MM.1S (cell line): ENCODE measurements at regions not wholly inside any gene's neighbourhood (a gene's known extent, or its start where the extent isn't known, plus 50 kb on each side); places are given as distances from the start of the nearest gene placed in this dataset.

ENCODE experiments used
- CTCF ChIP-seq: fragments of 300-600 bp; sonication (generic); IDR thresholded peaks from 2 replicates; pipeline ENCODE4 v1.5.1; 2016; ENCODE audit warnings: antibody characterized with exemption, low read length, mixed read lengths
- EZH2 ChIP-seq: fragments of 300-600 bp; sonication (generic); optimal IDR thresholded peaks from 2 replicates; pipeline ENCODE3; 2017; ENCODE audit warnings: low read depth, mild to moderate bottlenecking, antibody characterized with exemption, low read length, mixed read lengths
- EZH2phosphoT487 ChIP-seq: fragments of 300-600 bp; sonication (generic); IDR thresholded peaks from 2 replicates; pipeline ENCODE4 v1.6.1; 2018; ENCODE audit warnings: antibody characterized with exemption, low read length

GRCh38 chr9:85332487-85332886 is 409.3 kb downstream of the AGTPBP1 start:
- peak; percentile 35 for TF ChIP-seq CTCF
- no peak for TF ChIP-seq EZH2phosphoT487
- no peak for TF ChIP-seq EZH2
